Esophagus muscularis mucosa (tissue), 4 donors: ENCODE measurements at regions not wholly inside any gene's neighbourhood (a gene's known extent, or its start where the extent isn't known, plus 50 kb on each side); places are given as distances from the start of the nearest gene placed in this dataset.

Source experiments
- DNase-seq: peaks from one replicate; pipeline ENCODE4 v3.0.0-alpha.2; 2017; ENCODE audit errors: extremely low spot score
- H3K27ac ChIP-seq, 4 donors: fragments of 200-600 bp; sonication (generic); replicated peaks in 1 of 4; 1 replicate in 3 of 4; 2 replicates in 1 of 4; pipeline ENCODE4 v1.5.1; 2016 to 2019; ENCODE audit warnings: mild to moderate bottlenecking in 1 of 4
- H3K27me3 ChIP-seq, 4 donors: fragments of 200-600 bp; sonication (generic); one replicate each; pipeline versions ENCODE4 v1.5.1 to v1.6.0; 2016 to 2019
- H3K36me3 ChIP-seq, 4 donors: fragments of 200-600 bp; sonication (generic); one replicate each; pipeline ENCODE4 v1.5.1; 2016 to 2019
- H3K4me1 ChIP-seq, 4 donors: fragments of 200-600 bp; sonication (generic); one replicate each; pipeline ENCODE4 v1.5.1; 2016 to 2019
- H3K4me3 ChIP-seq, 4 donors: fragments of 200-600 bp; sonication (generic); 1 replicate in 2 of 4; 2 replicates in 2 of 4; pipeline ENCODE4 v1.5.1; 2016 to 2019; ENCODE audit warnings: mild to moderate bottlenecking in 4 of 4, moderate library complexity in 1 of 4
- H3K9me3 ChIP-seq, 4 donors: fragments of 200-600 bp; sonication (generic); 1 replicate in 3 of 4; 2 replicates in 1 of 4; pipeline ENCODE4 v1.5.1; 2016 to 2019
- POLR2A ChIP-seq: fragments of 450-650 bp; IDR thresholded peaks from one replicate; pipeline ENCODE4 v1.6.1; 2017; ENCODE audit warnings: antibody characterized with exemption, moderate library complexity, mild to moderate bottlenecking, low read depth
- WGBS: methylation state at CpG from one replicate; pipeline ENCODE4 v1.1.5; 2018; 5-methylcytosine and 5-hydroxymethylcytosine counted together
- intact Hi-C: fragments of 100-400 bp; cut with DNase I; formaldehyde crosslinking; loops from one replicate; pipeline ENCODE4 v1.15.1; 2023

DNA sequence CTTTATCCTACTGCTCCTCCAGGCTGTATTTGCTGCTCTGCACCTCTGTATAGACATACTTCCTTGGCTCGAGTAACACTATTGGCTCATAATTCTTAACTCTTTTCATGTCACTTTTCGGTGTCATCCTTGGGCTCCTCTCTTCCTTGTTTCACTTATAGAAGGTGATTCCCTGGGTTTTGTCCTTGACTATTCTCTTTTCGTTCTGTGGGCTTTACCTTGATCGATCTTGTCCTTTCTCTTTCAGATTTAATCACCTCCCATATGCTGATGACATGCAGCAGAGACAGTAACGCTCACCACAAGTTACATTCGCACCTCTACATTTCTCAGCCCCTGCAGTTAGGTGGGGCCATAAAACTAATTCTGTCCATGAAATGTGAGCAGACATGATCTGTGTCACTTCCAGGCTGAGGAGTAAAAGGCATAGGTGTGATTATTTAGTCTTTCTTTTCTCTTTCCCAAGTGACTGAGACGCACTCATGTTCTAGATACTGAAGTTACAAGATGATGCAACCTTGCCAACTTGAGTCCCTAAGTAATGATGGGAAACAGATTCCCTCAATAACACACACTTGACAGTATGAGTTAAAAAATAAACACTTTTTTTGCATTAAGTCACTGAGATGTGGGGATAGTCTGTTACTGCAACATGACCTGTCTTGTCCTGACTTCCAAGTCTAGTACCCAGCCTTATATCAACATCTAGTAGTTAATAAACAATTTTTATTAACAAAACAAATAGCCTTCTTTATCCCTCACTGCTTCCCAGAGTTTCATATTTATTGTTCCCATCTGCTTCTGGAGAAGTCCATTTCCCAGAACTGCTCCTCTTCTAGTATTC lies 49.9 kb upstream of the HAO2 start:
- no peak overlapping the region for H3K27ac ChIP-seq
- WGBS = 69% methylated on average over 7 of the region's 7 CpGs
- no peak for DNase-seq
- H3K4me1 ChIP-seq = no peaks in the 10 kb centered on the region
- H3K36me3 ChIP-seq = no peaks in the 10 kb centered on the region
- TF ChIP-seq POLR2A = no peak
- no peaks in the 10 kb centered on the region for H3K9me3 ChIP-seq
- intact Hi-C loops = no loop called here
- H3K4me3 ChIP-seq = no peak overlapping the region
- peaks cover 0 to 6% (median 0%) of the 10 kb centered on the region in 4 donors for H3K27me3 ChIP-seq
